HEK293T (cell line): ENCODE measurements at regions not wholly inside any gene's neighbourhood (a gene's known extent, or its start where the extent isn't known, plus 50 kb on each side); places are given as distances from the start of the nearest gene placed in this dataset.

Experiments used
- NFRKB ChIP-seq: fragments of 450-650 bp; IDR thresholded peaks from 2 replicates; pipeline ENCODE4 v1.6.1; 2016; ENCODE audit warnings: mild to moderate bottlenecking, moderate library complexity
- SP1 ChIP-seq: fragments of 450-650 bp; IDR thresholded peaks from 2 replicates; pipeline ENCODE4 v1.6.1; 2017

DNA sequence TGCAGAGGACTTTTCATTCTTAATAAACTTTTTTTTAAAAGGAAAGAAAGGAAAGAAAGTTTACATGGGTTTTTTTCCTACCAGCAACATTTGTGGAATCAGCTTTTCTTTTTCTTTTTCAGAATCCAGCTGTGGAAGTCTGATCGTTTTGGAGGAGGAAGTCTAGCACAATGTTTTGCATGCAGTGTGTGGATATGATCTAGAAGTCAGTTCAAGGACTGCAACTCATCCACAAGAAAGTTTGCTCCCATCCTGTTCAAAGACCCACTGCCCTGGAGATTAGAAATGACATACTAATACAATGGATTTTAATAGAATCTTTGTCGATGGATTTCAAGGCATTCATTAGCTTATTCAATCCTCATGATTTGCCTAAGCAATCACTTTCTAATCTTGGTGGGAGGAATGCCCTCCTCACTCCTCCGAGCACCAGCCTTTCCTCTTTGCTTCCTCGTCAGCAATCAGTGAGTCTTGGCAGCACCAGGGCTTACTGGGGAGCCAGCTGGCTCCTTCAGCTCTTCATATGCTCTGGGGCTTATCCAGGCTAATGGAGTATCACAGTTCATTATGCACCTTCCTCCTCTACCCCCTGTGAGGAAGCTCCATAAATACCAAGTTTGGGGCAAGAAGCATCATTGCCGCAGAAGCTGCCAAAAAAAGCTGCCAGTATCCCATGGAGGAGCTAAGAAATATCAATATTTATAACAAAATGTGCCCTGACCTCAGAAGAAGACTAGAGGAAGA, 392.3 kb upstream of the PKN2 start:
- TF ChIP-seq SP1, result no peak
- TF ChIP-seq NFRKB, result no peak
